Transverse colon (tissue), 4 donors: ENCODE measurements at regions not wholly inside any gene's neighbourhood (a gene's known extent, or its start where the extent isn't known, plus 50 kb on each side); places are given as distances from the start of the nearest gene placed in this dataset.

ENCODE experiments used
- EP300 ChIP-seq: sonication (generic); formaldehyde crosslinking; IDR thresholded peaks from one replicate; pipeline ENCODE4 v1.6.1; 2017; ENCODE audit warnings: antibody characterized with exemption, low read depth
- POLR2AphosphoS5 ChIP-seq, 3 donors: sonication (generic); formaldehyde crosslinking; IDR thresholded peaks; one replicate each; pipeline ENCODE4 v1.6.1; 2016; ENCODE audit warnings: antibody characterized with exemption in 3 of 3
- TF ChIP-seq, protein P1 (sequence below), 5 experiments: fragments of 200-600 bp in 3 of 5; fragments of 450-650 bp in 2 of 5; sonication (generic) in 3 of 5; IDR thresholded peaks; 1 replicate in 2 of 5; 2 replicates in 3 of 5; pipeline ENCODE4 v1.5.1; 2016 to 2017; ENCODE audit warnings: antibody characterized with exemption in 5 of 5, inconsistent platforms in 3 of 5, mild to moderate bottlenecking in 2 of 5, moderate library complexity in 1 of 5

DNA sequence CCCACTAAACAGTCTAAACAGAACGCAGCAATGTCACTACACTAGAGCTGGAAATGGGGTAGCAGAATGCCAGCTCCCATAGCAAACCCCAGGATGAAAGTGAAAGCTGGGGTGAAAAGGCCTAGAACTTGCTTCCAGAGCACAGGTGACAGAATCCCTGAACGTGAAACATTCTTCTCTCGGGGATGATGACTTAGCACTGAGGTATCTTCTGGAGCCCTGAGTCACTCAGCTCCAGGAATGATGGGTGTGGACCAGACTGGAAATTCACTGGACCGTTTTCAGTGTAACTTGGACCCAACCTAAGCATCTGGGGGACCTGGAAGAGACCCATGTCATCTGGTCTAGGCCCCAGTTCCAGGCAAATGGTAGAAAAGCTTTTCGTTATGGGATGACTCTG, 108.9 kb downstream of the CDC7 start:
- TF ChIP-seq, protein P1, sequence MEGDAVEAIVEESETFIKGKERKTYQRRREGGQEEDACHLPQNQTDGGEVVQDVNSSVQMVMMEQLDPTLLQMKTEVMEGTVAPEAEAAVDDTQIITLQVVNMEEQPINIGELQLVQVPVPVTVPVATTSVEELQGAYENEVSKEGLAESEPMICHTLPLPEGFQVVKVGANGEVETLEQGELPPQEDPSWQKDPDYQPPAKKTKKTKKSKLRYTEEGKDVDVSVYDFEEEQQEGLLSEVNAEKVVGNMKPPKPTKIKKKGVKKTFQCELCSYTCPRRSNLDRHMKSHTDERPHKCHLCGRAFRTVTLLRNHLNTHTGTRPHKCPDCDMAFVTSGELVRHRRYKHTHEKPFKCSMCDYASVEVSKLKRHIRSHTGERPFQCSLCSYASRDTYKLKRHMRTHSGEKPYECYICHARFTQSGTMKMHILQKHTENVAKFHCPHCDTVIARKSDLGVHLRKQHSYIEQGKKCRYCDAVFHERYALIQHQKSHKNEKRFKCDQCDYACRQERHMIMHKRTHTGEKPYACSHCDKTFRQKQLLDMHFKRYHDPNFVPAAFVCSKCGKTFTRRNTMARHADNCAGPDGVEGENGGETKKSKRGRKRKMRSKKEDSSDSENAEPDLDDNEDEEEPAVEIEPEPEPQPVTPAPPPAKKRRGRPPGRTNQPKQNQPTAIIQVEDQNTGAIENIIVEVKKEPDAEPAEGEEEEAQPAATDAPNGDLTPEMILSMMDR (IDR thresholded peaks at IDR 0.05): no peak
- TF ChIP-seq EP300 (no peak), POLR2AphosphoS5 (IDR thresholded peaks at IDR 0.05) (no peak)
